Sigmoid colon (tissue), 6 donors: ENCODE measurements at regions not wholly inside any gene's neighbourhood (a gene's known extent, or its start where the extent isn't known, plus 50 kb on each side); places are given as distances from the start of the nearest gene placed in this dataset.
A peak's percentile ranks its signal among the peaks of the same experiment; 100 is the strongest.

Experiments used
- DNase-seq: peaks from one replicate; pipeline ENCODE4 v3.0.0-alpha.2; 2019
- H3K27ac ChIP-seq, 4 donors: fragments of 200-600 bp; sonication (generic); one replicate each; pipeline ENCODE4 v1.5.1; 2016 to 2019; ENCODE audit warnings: mild to moderate bottlenecking in 1 of 4
- H3K27me3 ChIP-seq, 3 donors: fragments of 200-600 bp; sonication (generic); one replicate each; pipeline ENCODE4 v1.5.1; 2019; ENCODE audit warnings: mild to moderate bottlenecking in 1 of 3
- H3K36me3 ChIP-seq, 4 donors: fragments of 200-600 bp; sonication (generic); one replicate each; pipeline ENCODE4 v1.5.1; 2016 to 2019
- H3K4me1 ChIP-seq, 4 donors: fragments of 200-600 bp; sonication (generic); one replicate each; pipeline ENCODE4 v1.5.1; 2017 to 2019
- H3K4me3 ChIP-seq, 4 donors: fragments of 200-600 bp; sonication (generic); one replicate each; pipeline ENCODE4 v1.5.1; 2017 to 2019; ENCODE audit warnings: mild to moderate bottlenecking in 2 of 4, moderate library complexity in 1 of 4
- H3K9me3 ChIP-seq, 4 donors: fragments of 200-600 bp in 3 of 4; sonication (generic) in 3 of 4; one replicate each; pipeline versions ENCODE4 v1.5.1 to v1.6.1; 2013 to 2019
- CTCF ChIP-seq, 4 experiments: fragments of 450-650 bp in 3 of 4; fragments of 200-600 bp in 1 of 4; IDR thresholded peaks; one replicate each; pipeline ENCODE4 v1.5.1; 2016 to 2019; ENCODE audit warnings: antibody characterized with exemption in 4 of 4, mild to moderate bottlenecking in 3 of 4, moderate library complexity in 2 of 4
- EP300 ChIP-seq, 4 donors: sonication (generic); formaldehyde crosslinking; IDR thresholded peaks; one replicate each; pipeline ENCODE4 v1.6.1; 2017; ENCODE audit warnings: antibody characterized with exemption in 4 of 4
- POLR2A ChIP-seq, 2 donors: fragments of 450-650 bp; IDR thresholded peaks; one replicate each; pipeline ENCODE4 v1.6.1; 2016; ENCODE audit warnings: antibody characterized with exemption in 2 of 2, mild to moderate bottlenecking in 2 of 2, moderate library complexity in 2 of 2
- POLR2AphosphoS5 ChIP-seq, 4 donors: sonication (generic); formaldehyde crosslinking; IDR thresholded peaks; one replicate each; pipeline ENCODE4 v1.6.1; 2017; ENCODE audit warnings: antibody characterized with exemption in 4 of 4
- WGBS, 2 donors: extraction: QIAGEN DNeasy Blood & Tissue Kit; methylation state at CpG; one replicate each; pipeline ENCODE4 v1.1.7; 2013; 5-methylcytosine and 5-hydroxymethylcytosine counted together
- intact Hi-C: fragments of 100-400 bp; cut with DNase I; formaldehyde crosslinking; loops from one replicate; pipeline ENCODE4 v1.15.1; 2023
- donor health status: healthy with polysubstance abuse.
- donor health status: healthy.

- Histone ChIP-seq H3K36me3 (no peaks in the 10 kb centered on the region), H3K27ac (no peak overlapping the region), H3K4me3 (no peak overlapping the region), H3K27me3 (no peaks in the 10 kb centered on the region), H3K9me3 (no peaks in the 10 kb centered on the region), H3K4me1 (no peaks in the 10 kb centered on the region)
- TF ChIP-seq EP300 (IDR thresholded peaks at IDR 0.05) (no peak), POLR2AphosphoS5 (IDR thresholded peaks at IDR 0.05) (no peak), CTCF (IDR thresholded peaks at IDR 0.05) (no peak), POLR2A (IDR thresholded peaks at IDR 0.05) (no peak)
- intact Hi-C loops: no loop called here
- DNase-seq: no peak
Observed at GRCh38 chr9:34826999-34827538, 117.1 kb upstream of the CCL21 start.

- intact Hi-C loops: no loop called here
Observed at GRCh38 chr9:34825775-34826174, 115.8 kb upstream of the CCL21 start.

GRCh38 chr9:34823778-34824177 is 113.8 kb upstream of the CCL21 start:
- Histone ChIP-seq H3K9me3 (no peaks in the 10 kb centered on the region), H3K4me1 (no peaks in the 10 kb centered on the region), H3K27me3 (no peaks in the 10 kb centered on the region), H3K36me3 (no peaks in the 10 kb centered on the region), H3K27ac (no peak overlapping the region), H3K4me3 (no peak overlapping the region)
- TF ChIP-seq POLR2AphosphoS5 (IDR thresholded peaks at IDR 0.05) (no peak), CTCF (IDR thresholded peaks at IDR 0.05) (no peak), EP300 (IDR thresholded peaks at IDR 0.05) (no peak), POLR2A (IDR thresholded peaks at IDR 0.05) (no peak)
- intact Hi-C loops: no loop called here
- DNase-seq: no peak
- WGBS, 2 donors: 70 to 79% methylated on average over 4 of the region's 4 CpGs

More at GRCh38 chr9:34825775-34826174, 115.8 kb upstream of the CCL21 start:
- H3K4me3 ChIP-seq: no peak overlapping the region
- DNase-seq: no peak
- no peaks in the 10 kb centered on the region for H3K27me3 ChIP-seq
- TF ChIP-seq CTCF (IDR thresholded peaks at IDR 0.05) (no peak), POLR2A (IDR thresholded peaks at IDR 0.05) (no peak), POLR2AphosphoS5 (IDR thresholded peaks at IDR 0.05) (no peak), EP300 (IDR thresholded peaks at IDR 0.05) (no peak)
- H3K36me3 ChIP-seq: no peaks in the 10 kb centered on the region
- H3K27ac ChIP-seq: no peak overlapping the region
- 44 to 56% methylated on average over 4 of the region's 4 CpGs for WGBS, 2 donors
- no peaks in the 10 kb centered on the region for H3K9me3 ChIP-seq
- no peaks in the 10 kb centered on the region for H3K4me1 ChIP-seq

GRCh38 chr9:34810187-34810524 is 100.2 kb upstream of the CCL21 start:
- no peak for TF ChIP-seq EP300 (IDR thresholded peaks at IDR 0.05)
- TF ChIP-seq POLR2A (IDR thresholded peaks at IDR 0.05): no peak
- no peak for TF ChIP-seq POLR2AphosphoS5 (IDR thresholded peaks at IDR 0.05)
- no peak for TF ChIP-seq CTCF (IDR thresholded peaks at IDR 0.05)
- no peak for DNase-seq
- Histone ChIP-seq H3K36me3 (no peaks in the 10 kb centered on the region), H3K4me1 (peaks cover 0 to 9% (median 6%) of the 10 kb centered on the region in 4 donors), H3K9me3 (no peaks in the 10 kb centered on the region), H3K4me3 (peak overlapping the region in 3 of 4 donors; percentile 18 to 39 (median 20)), H3K27me3 (peaks cover 4 to 30% (median 6%) of the 10 kb centered on the region in 3 donors), H3K27ac (no peak overlapping the region)
- 72 to 76% methylated on average over 14 of the region's 14 CpGs for WGBS, 2 donors
- intact Hi-C loops: no loop called here
